Pancreas (tissue), 10 donors: ENCODE measurements at regions not wholly inside any gene's neighbourhood (a gene's known extent, or its start where the extent isn't known, plus 50 kb on each side); places are given as distances from the start of the nearest gene placed in this dataset.

Source experiments
- ATAC-seq, 4 donors: fragments of 200-7000 bp; cut with Tn5 transposase; one replicate each; pipeline versions ENCODE4 v1.8.0 to v1.9.1; 2020; ENCODE audit warnings: mild to moderate bottlenecking in 4 of 4, moderate library complexity in 4 of 4
- DNase-seq, 6 donors: peaks; one replicate each; pipeline ENCODE4 v3.0.0-alpha.2; 2020
- FAIRE-seq: peaks from 2 replicates; lab custom pipeline; 2012; peaks lifted over from hg19 to GRCh38; lab: Jason Lieb, UNC
- H3K27ac ChIP-seq, 4 donors: fragments of 200-600 bp; sonication (generic); 1 replicate in 3 of 4; 2 replicates in 1 of 4; pipeline versions ENCODE4 v1.5.0 to v1.8.0; 2020
- H3K27me3 ChIP-seq, 4 donors: fragments of 200-600 bp; one replicate each; pipeline ENCODE4 v1.8.0; 2021
- H3K36me3 ChIP-seq, 3 donors: fragments of 200-600 bp; sonication (generic) in 1 of 3; one replicate each; pipeline versions ENCODE4 v1.5.0 to v1.8.0; 2020 to 2021
- H3K4me1 ChIP-seq, 3 donors: fragments of 200-600 bp; one replicate each; pipeline ENCODE4 v1.8.0; 2021
- H3K4me3 ChIP-seq, 4 donors: fragments of 200-600 bp; sonication (generic) in 2 of 4; one replicate each; pipeline versions ENCODE4 v1.5.0 to v1.8.0; 2020 to 2021
- H3K9me3 ChIP-seq, 4 donors: fragments of 200-600 bp; one replicate each; pipeline ENCODE4 v1.8.0; 2021
- WGBS, 2 donors: extraction: QIAGEN DNeasy Blood & Tissue Kit; methylation state at CpG; one replicate each; pipeline ENCODE4 v1.1.7; 2013; 5-methylcytosine and 5-hydroxymethylcytosine counted together
- intact Hi-C, 3 donors: fragments of 100-400 bp; cut with DNase I; formaldehyde crosslinking; loops; one replicate each; pipeline versions ENCODE4 v1.11.1 to v1.14.2; 2022
- TF ChIP-seq, protein P1 (sequence below), 4 donors: fragments of 200-600 bp; sonication (generic) in 3 of 4; IDR thresholded peaks; one replicate each; pipeline versions ENCODE4 v1.5.0 to v1.8.0; 2021; ENCODE audit warnings: antibody characterized with exemption in 4 of 4
- donor health status: healthy with polysubstance abuse.
- donor health status: DM: no; HTN: no; CAD: no; lungs with moderate emphysema.
- donor health status: DM: no; HTN: no; CAD: no.
- donor health status: control.
- donor health status: control.
- donor health status: Bipolar disorder and iron deficiency.
- donor health status: DM: yes; HTN: yes; CAD: no.
- donor health status: DM: no; HTN: no; CAD: no.
- donor health status: DM: no; HTN: no; CAD: no.
- donor health status: DM: yes; HTN: yes; CAD: no.

DNA sequence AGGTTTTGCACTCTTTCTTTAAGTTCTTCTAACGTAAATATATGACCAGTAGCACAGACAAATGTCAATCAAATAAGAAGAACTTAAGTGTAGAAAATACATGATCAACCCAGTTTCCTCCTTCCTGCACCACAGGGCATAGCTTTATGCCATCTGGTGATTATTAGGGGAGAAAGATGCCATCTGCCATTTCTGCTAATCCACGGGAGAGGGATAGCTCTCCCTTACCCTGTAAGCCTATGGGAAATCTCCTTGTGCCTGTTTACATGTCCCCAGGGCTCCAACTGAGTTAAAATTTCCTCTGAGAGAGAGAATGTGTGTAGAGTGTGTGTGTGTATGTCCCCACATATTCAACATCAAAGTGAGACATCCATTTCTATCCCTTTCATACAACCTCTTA, 135.9 kb downstream of the RSL24D1 start:
- intact Hi-C loops = no loop called here
- Histone ChIP-seq H3K27ac (no peak overlapping the region), H3K27me3 (no peaks in the 10 kb centered on the region), H3K4me1 (no peaks in the 10 kb centered on the region), H3K4me3 (no peak overlapping the region), H3K9me3 (no peaks in the 10 kb centered on the region), H3K36me3 (no peaks in the 10 kb centered on the region)
- TF ChIP-seq, protein P1, sequence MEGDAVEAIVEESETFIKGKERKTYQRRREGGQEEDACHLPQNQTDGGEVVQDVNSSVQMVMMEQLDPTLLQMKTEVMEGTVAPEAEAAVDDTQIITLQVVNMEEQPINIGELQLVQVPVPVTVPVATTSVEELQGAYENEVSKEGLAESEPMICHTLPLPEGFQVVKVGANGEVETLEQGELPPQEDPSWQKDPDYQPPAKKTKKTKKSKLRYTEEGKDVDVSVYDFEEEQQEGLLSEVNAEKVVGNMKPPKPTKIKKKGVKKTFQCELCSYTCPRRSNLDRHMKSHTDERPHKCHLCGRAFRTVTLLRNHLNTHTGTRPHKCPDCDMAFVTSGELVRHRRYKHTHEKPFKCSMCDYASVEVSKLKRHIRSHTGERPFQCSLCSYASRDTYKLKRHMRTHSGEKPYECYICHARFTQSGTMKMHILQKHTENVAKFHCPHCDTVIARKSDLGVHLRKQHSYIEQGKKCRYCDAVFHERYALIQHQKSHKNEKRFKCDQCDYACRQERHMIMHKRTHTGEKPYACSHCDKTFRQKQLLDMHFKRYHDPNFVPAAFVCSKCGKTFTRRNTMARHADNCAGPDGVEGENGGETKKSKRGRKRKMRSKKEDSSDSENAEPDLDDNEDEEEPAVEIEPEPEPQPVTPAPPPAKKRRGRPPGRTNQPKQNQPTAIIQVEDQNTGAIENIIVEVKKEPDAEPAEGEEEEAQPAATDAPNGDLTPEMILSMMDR (IDR thresholded peaks at IDR 0.05) = no peak
- no peak for DNase-seq
- FAIRE-seq = no peak
- ATAC-seq = no peak
- WGBS, 2 donors = 71 to 83% methylated on average over 2 of the region's 2 CpGs

DNA sequence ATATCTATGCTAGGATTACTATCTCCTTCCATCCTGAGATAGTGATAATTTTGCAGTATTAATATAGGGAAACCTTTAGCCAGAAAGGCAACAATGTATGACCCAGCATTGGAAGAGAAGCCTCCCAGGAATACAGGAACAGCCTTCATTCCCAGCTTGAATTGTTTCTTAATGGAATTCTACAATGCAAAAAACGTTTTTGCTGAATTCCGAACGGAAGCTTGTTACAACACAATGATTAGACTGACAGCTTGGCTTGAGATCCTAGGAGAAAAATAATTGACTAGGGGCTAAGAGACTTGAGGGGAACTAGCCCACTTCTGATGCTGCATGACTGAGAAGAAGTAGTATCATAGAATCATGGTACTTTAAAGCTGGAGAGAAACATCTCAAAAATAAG, 140.2 kb downstream of the RSL24D1 start:
- Histone ChIP-seq H3K4me1 (no peaks in the 10 kb centered on the region), H3K36me3 (no peaks in the 10 kb centered on the region), H3K4me3 (no peak overlapping the region), H3K27ac (no peak overlapping the region), H3K9me3 (no peaks in the 10 kb centered on the region), H3K27me3 (no peaks in the 10 kb centered on the region)
- intact Hi-C loops = no loop called here
- TF ChIP-seq, protein P1 (IDR thresholded peaks at IDR 0.05) = no peak
- DNase-seq (no peak), ATAC-seq (no peak), FAIRE-seq (no peak)
- WGBS, 2 donors = 31 to 47% methylated on average over 3 of the region's 3 CpGs

DNA sequence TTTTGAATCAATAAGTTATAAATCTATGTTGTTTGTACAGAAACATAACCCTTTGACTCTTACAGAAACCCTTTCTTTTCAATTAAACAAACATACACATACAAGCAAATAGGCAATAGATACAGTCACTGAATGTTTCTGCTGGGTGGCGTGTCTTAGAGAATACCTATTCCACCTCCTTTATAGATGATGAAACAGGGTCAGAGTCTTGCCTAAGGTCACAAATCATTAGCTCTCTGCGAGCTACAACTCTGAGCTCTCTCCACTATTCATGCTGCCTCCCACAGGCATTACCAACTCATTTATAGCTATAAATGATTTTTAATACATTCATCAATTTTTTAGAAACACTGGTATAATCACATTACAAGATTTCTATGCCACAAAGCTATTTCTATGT, 152.6 kb downstream of the RSL24D1 start:
- peaks cover 0 to 3% (median 0%) of the 10 kb centered on the region in 4 donors for H3K27me3 ChIP-seq
- no peaks in the 10 kb centered on the region for H3K4me1 ChIP-seq
- no peak for DNase-seq
- intact Hi-C loops = no loop called here
- 45 to 59% methylated on average over 2 of the region's 2 CpGs for WGBS, 2 donors
- no peak for FAIRE-seq
- ATAC-seq = no peak
- H3K36me3 ChIP-seq = no peaks in the 10 kb centered on the region
- no peaks in the 10 kb centered on the region for H3K9me3 ChIP-seq
- H3K4me3 ChIP-seq = no peak overlapping the region
- H3K27ac ChIP-seq = no peak overlapping the region
- TF ChIP-seq, protein P1 (IDR thresholded peaks at IDR 0.05) = no peak

DNA sequence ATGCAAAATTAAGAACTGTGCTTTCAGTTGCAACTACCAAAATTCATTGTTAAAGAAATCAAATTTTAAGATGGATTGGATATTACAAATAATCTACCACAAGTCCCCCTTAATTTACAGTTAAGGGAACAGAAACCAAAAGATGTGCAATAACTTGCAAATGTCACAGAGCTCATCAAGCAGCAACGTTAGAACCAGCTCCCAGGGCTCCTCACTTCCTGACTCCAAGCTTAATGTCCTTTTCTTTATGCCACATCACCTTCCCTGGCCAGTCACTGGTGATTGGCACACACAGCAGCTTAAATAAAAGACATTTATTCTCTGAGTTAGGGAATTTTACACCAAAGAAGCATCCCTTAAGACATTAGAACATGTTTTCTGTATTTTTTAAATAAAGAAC, 159.7 kb downstream of the RSL24D1 start:
- Histone ChIP-seq H3K4me1 (no peaks in the 10 kb centered on the region), H3K9me3 (no peaks in the 10 kb centered on the region), H3K36me3 (no peaks in the 10 kb centered on the region), H3K4me3 (no peak overlapping the region), H3K27me3 (no peaks in the 10 kb centered on the region), H3K27ac (no peak overlapping the region)
- ATAC-seq (no peak), DNase-seq (no peak), FAIRE-seq (no peak)
- WGBS, 2 donors = 0% methylated on average over 1 of the region's 1 CpG
- TF ChIP-seq, protein P1 (IDR thresholded peaks at IDR 0.05) = no peak
- intact Hi-C loops = no loop called here

DNA sequence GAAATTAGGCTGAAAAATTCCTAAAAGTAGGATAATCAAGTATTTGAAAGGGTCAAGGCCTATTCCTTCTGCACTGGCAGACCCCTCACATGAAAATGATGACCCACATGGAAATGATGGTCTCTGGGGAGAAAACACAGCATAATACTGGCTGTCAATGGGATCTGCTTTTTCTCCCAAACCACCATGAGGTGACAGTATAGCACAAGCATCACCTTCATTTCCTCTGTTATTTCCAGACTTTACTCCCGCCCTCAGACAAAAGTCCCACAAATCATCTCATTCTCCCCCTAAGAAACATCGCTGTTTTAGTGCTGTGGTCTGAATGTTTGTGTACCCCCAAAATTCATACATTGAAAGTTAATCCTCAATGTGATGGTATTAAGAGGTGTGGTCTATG, 161.0 kb downstream of the RSL24D1 start:
- no peak for DNase-seq
- no peak overlapping the region for H3K4me3 ChIP-seq
- TF ChIP-seq, protein P1 (IDR thresholded peaks at IDR 0.05) = no peak
- H3K27ac ChIP-seq = no peak overlapping the region
- FAIRE-seq = no peak
- WGBS, 2 donors = 74 to 75% methylated on average over 2 of the region's 2 CpGs
- intact Hi-C loops = no loop called here
- H3K27me3 ChIP-seq = no peaks in the 10 kb centered on the region
- no peaks in the 10 kb centered on the region for H3K4me1 ChIP-seq
- H3K36me3 ChIP-seq = no peaks in the 10 kb centered on the region
- H3K9me3 ChIP-seq = no peaks in the 10 kb centered on the region
- no peak for ATAC-seq
